T-cell (primary cell): ENCODE measurements at regions not wholly inside any gene's neighbourhood (a gene's known extent, or its start where the extent isn't known, plus 50 kb on each side); places are given as distances from the start of the nearest gene placed in this dataset.

ENCODE experiments used
- ATAC-seq, 4 experiments: fragments of 200-7000 bp in 3 of 4; fragments of 150-1000 bp in 1 of 4; cut with Tn5 transposase; replicated peaks in 1 of 4; 1 replicate in 3 of 4; 2 replicates in 1 of 4; pipeline ENCODE4 v1.10.0; 2021; ENCODE audit warnings: moderate library complexity in 3 of 4, mild to moderate bottlenecking in 2 of 4, moderate number of reproducible peaks in 1 of 4
- CTCF ChIA-PET, 2 donors: fragments of 300-600 bp; sonication (Branson Sonifier 250); formaldehyde crosslinking; loops; one replicate each; lab custom pipeline; 2022; ENCODE audit warnings: antibody characterized with exemption in 2 of 2; lab: Charles Lee
- POLR2A ChIA-PET, 2 donors: fragments of 300-600 bp; sonication (Branson Sonifier 250); formaldehyde crosslinking; loops; one replicate each; lab custom pipeline; 2022; ENCODE audit warnings: antibody characterized with exemption in 2 of 2; lab: Charles Lee
- DNase-seq, 35 experiments: peaks; one replicate each; pipeline versions ENCODE4 v3.0.0 to v3.0.0-alpha.2; 2013 to 2023
- H3K27ac ChIP-seq: one replicate; pipeline ENCODE4 v1.5.1; 2013; ENCODE audit warnings: low read length
- H3K27me3 ChIP-seq, 2 experiments: replicated peaks in 1 of 2; 1 replicate in 1 of 2; 2 replicates in 1 of 2; pipeline versions ENCODE4 v1.6.1 to v1.7.0; 2013; ENCODE audit warnings: low read length in 1 of 2, mixed read lengths in 1 of 2; ENCODE audit not compliant: control insufficient read depth in 2 of 2, insufficient read depth in 2 of 2; ENCODE audit errors: extremely low read depth in 1 of 2
- H3K36me3 ChIP-seq, 2 donors: 1 replicate in 1 of 2; 2 replicates in 1 of 2; pipeline versions ENCODE4 v1.6.1 to v1.7.0; 2013; ENCODE audit warnings: low read length in 1 of 2; ENCODE audit not compliant: control insufficient read depth in 2 of 2, insufficient read depth in 1 of 2; ENCODE audit errors: extremely low read depth in 1 of 2
- H3K4me1 ChIP-seq, 2 experiments: 1 replicate in 1 of 2; 2 replicates in 1 of 2; pipeline versions ENCODE4 v1.6.1 to v1.7.0; 2013; ENCODE audit warnings: low read length in 2 of 2, mixed read lengths in 1 of 2; ENCODE audit not compliant: insufficient read depth in 2 of 2, control insufficient read depth in 1 of 2; ENCODE audit errors: extremely low read depth in 1 of 2
- H3K4me3 ChIP-seq, 2 donors: 1 replicate in 1 of 2; 2 replicates in 1 of 2; pipeline versions ENCODE4 v1.5.1 to v1.7.0; 2013; ENCODE audit warnings: mild to moderate bottlenecking in 2 of 2, low read length in 1 of 2, moderate library complexity in 1 of 2; ENCODE audit not compliant: control insufficient read depth in 1 of 2; ENCODE audit errors: extremely low read depth in 1 of 2
- H3K9me3 ChIP-seq: 2 replicates; pipeline ENCODE4 v1.7.0; 2013
- H3K27ac Mint-ChIP-seq, 2 donors: one replicate each; pipeline ENCODE4 v1.8.0; 2020 to 2021; ENCODE audit warnings: mild to moderate bottlenecking in 2 of 2, mixed read lengths in 2 of 2
- H3K27me3 Mint-ChIP-seq, 2 donors: one replicate each; pipeline ENCODE4 v1.8.0; 2021 to 2022; ENCODE audit warnings: mixed read lengths in 2 of 2
- H3K36me3 Mint-ChIP-seq: one replicate; pipeline ENCODE4 v1.8.0; 2021; ENCODE audit warnings: mixed read lengths
- H3K4me1 Mint-ChIP-seq, 3 donors: one replicate each; pipeline ENCODE4 v1.8.0; 2020 to 2022; ENCODE audit warnings: mixed read lengths in 3 of 3, mild to moderate bottlenecking in 1 of 3
- H3K4me3 Mint-ChIP-seq, 3 donors: one replicate each; pipeline ENCODE4 v1.8.0; 2020 to 2022; ENCODE audit warnings: mild to moderate bottlenecking in 3 of 3, mixed read lengths in 3 of 3, moderate library complexity in 3 of 3
- H3K9me3 Mint-ChIP-seq, 3 donors: one replicate each; pipeline ENCODE4 v1.8.0; 2020 to 2022; ENCODE audit warnings: mixed read lengths in 3 of 3
- WGBS: methylation state at CpG from one replicate; pipeline ENCODE4 v1.1.5; 2013; ENCODE audit warnings: missing lambda C conversion rate; ENCODE audit not compliant: insufficient coverage; 5-methylcytosine and 5-hydroxymethylcytosine counted together

GRCh38 chr9:80437091-80437640 lies 865.4 kb downstream of the TLE4 start:
- no peak overlapping the region for H3K27ac Mint-ChIP-seq
- no peak overlapping the region for H3K4me3 Mint-ChIP-seq
- no peaks in the 10 kb centered on the region for H3K9me3 ChIP-seq
- no peaks in the 10 kb centered on the region for H3K4me1 Mint-ChIP-seq
- no peaks in the 10 kb centered on the region for H3K27me3 ChIP-seq
- WGBS = no CpG with 5 or more reads among the region's 2 CpGs
- H3K36me3 Mint-ChIP-seq = no peaks in the 10 kb centered on the region
- CTCF ChIA-PET = no interaction called here
- no peaks in the 10 kb centered on the region for H3K4me1 ChIP-seq
- H3K4me3 ChIP-seq = no peak overlapping the region
- H3K36me3 ChIP-seq = no peaks in the 10 kb centered on the region
- ATAC-seq (no peak), DNase-seq (no peak)
- H3K9me3 Mint-ChIP-seq = peaks cover 0 to 16% (median 0%) of the 10 kb centered on the region in 3 donors
- POLR2A ChIA-PET = no interaction called here
- H3K27me3 Mint-ChIP-seq = no peaks in the 10 kb centered on the region
- H3K27ac ChIP-seq = no peak overlapping the region

- Histone ChIP-seq H3K4me1 (no peaks in the 10 kb centered on the region), H3K4me3 (no peak overlapping the region), H3K9me3 (no peaks in the 10 kb centered on the region), H3K36me3 (no peaks in the 10 kb centered on the region), H3K27ac (no peak overlapping the region), H3K27me3 (no peaks in the 10 kb centered on the region)
- Mint-ChIP-seq H3K27ac (no peak overlapping the region), H3K27me3 (no peaks in the 10 kb centered on the region), H3K4me1 (no peaks in the 10 kb centered on the region), H3K4me3 (no peak overlapping the region), H3K9me3 (peaks cover 0 to 16% (median 0%) of the 10 kb centered on the region in 3 donors), H3K36me3 (no peaks in the 10 kb centered on the region)
- CTCF ChIA-PET = no interaction called here
- POLR2A ChIA-PET = no interaction called here
- DNase-seq (no peak), ATAC-seq (no peak)
- WGBS = no CpG with 5 or more reads among the region's 3 CpGs
Measured at GRCh38 chr9:80435591-80435990, 863.8 kb downstream of the TLE4 start.

GRCh38 chr9:80426992-80427391 lies 855.2 kb downstream of the TLE4 start:
- WGBS = no CpG with 5 or more reads among the region's 1 CpG
- Mint-ChIP-seq H3K27ac (no peak overlapping the region), H3K4me1 (no peaks in the 10 kb centered on the region), H3K36me3 (no peaks in the 10 kb centered on the region), H3K4me3 (no peak overlapping the region), H3K27me3 (no peaks in the 10 kb centered on the region), H3K9me3 (peaks cover under 1 to 16% (median 4%) of the 10 kb centered on the region in 3 donors)
- DNase-seq (no peak), ATAC-seq (no peak)
- H3K36me3 ChIP-seq = no peaks in the 10 kb centered on the region
- H3K9me3 ChIP-seq = no peaks in the 10 kb centered on the region
- no peaks in the 10 kb centered on the region for H3K4me1 ChIP-seq
- H3K27ac ChIP-seq = no peak overlapping the region
- no peaks in the 10 kb centered on the region for H3K27me3 ChIP-seq
- CTCF ChIA-PET = no interaction called here
- POLR2A ChIA-PET = no interaction called here
- H3K4me3 ChIP-seq = no peak overlapping the region

- DNase-seq (no peak), ATAC-seq (no peak)
- H3K27ac Mint-ChIP-seq = no peak overlapping the region
- H3K4me1 Mint-ChIP-seq = no peaks in the 10 kb centered on the region
- H3K4me3 Mint-ChIP-seq = no peak overlapping the region
- peaks cover 14 to 23% (median 17%) of the 10 kb centered on the region in 3 donors for H3K9me3 Mint-ChIP-seq
- no peaks in the 10 kb centered on the region for H3K36me3 ChIP-seq
- no peaks in the 10 kb centered on the region for H3K27me3 ChIP-seq
- ChIA-PET CTCF (no interaction called here), POLR2A (no interaction called here)
- H3K27me3 Mint-ChIP-seq = no peaks in the 10 kb centered on the region
- H3K9me3 ChIP-seq = no peaks in the 10 kb centered on the region
- no peak overlapping the region for H3K4me3 ChIP-seq
- no peaks in the 10 kb centered on the region for H3K36me3 Mint-ChIP-seq
- H3K4me1 ChIP-seq = no peaks in the 10 kb centered on the region
- no peak overlapping the region for H3K27ac ChIP-seq
Measured at GRCh38 chr9:80417211-80417773, 845.5 kb downstream of the TLE4 start.

- DNase-seq (no peak), ATAC-seq (no peak)
- Histone ChIP-seq H3K9me3 (no peaks in the 10 kb centered on the region), H3K4me1 (no peaks in the 10 kb centered on the region), H3K36me3 (no peaks in the 10 kb centered on the region), H3K4me3 (no peak overlapping the region), H3K27me3 (no peaks in the 10 kb centered on the region), H3K27ac (no peak overlapping the region)
- no peaks in the 10 kb centered on the region for H3K4me1 Mint-ChIP-seq
- H3K27ac Mint-ChIP-seq = no peak overlapping the region
- H3K4me3 Mint-ChIP-seq = no peak overlapping the region
- CTCF ChIA-PET = no interaction called here
- peaks cover 5 to 12% (median 10%) of the 10 kb centered on the region in 3 donors for H3K9me3 Mint-ChIP-seq
- POLR2A ChIA-PET = no interaction called here
- no peaks in the 10 kb centered on the region for H3K27me3 Mint-ChIP-seq
- 57% methylated on average over 3 of the region's 5 CpGs for WGBS
- H3K36me3 Mint-ChIP-seq = no peaks in the 10 kb centered on the region
Measured at GRCh38 chr9:80410106-80410505, 838.3 kb downstream of the TLE4 start.

- 89% methylated on average over 3 of the region's 5 CpGs for WGBS
- no peaks in the 10 kb centered on the region for H3K27me3 ChIP-seq
- H3K4me1 ChIP-seq = no peaks in the 10 kb centered on the region
- POLR2A ChIA-PET = no interaction called here
- DNase-seq (no peak), ATAC-seq (no peak)
- no peak overlapping the region for H3K4me3 ChIP-seq
- Mint-ChIP-seq H3K4me1 (no peaks in the 10 kb centered on the region), H3K4me3 (no peak overlapping the region), H3K27ac (no peak overlapping the region), H3K36me3 (no peaks in the 10 kb centered on the region), H3K9me3 (peaks cover 5 to 17% (median 10%) of the 10 kb centered on the region in 3 donors), H3K27me3 (no peaks in the 10 kb centered on the region)
- no peaks in the 10 kb centered on the region for H3K9me3 ChIP-seq
- H3K27ac ChIP-seq = no peak overlapping the region
- H3K36me3 ChIP-seq = no peaks in the 10 kb centered on the region
- CTCF ChIA-PET = no interaction called here
Measured at GRCh38 chr9:80407220-80407619, 835.5 kb downstream of the TLE4 start.

- DNase-seq (no peak), ATAC-seq (no peak)
- H3K36me3 Mint-ChIP-seq = no peaks in the 10 kb centered on the region
- H3K27me3 ChIP-seq = no peaks in the 10 kb centered on the region
- POLR2A ChIA-PET = no interaction called here
- CTCF ChIA-PET = no interaction called here
- no peaks in the 10 kb centered on the region for H3K4me1 ChIP-seq
- no peak overlapping the region for H3K4me3 Mint-ChIP-seq
- H3K9me3 ChIP-seq = no peaks in the 10 kb centered on the region
- peaks cover 0 to 10% (median 7%) of the 10 kb centered on the region in 3 donors for H3K9me3 Mint-ChIP-seq
- WGBS = 83% methylated on average over 3 of the region's 4 CpGs
- no peaks in the 10 kb centered on the region for H3K36me3 ChIP-seq
- H3K27me3 Mint-ChIP-seq = no peaks in the 10 kb centered on the region
- H3K4me3 ChIP-seq = no peak overlapping the region
- no peaks in the 10 kb centered on the region for H3K4me1 Mint-ChIP-seq
- no peak overlapping the region for H3K27ac Mint-ChIP-seq
- no peak overlapping the region for H3K27ac ChIP-seq
Measured at GRCh38 chr9:80401243-80401642, 829.5 kb downstream of the TLE4 start.
